ENCODE measurements at regions not wholly inside any gene's neighbourhood (a gene's known extent, or its start where the extent isn't known, plus 50 kb on each side); places are given as distances from the start of the nearest gene placed in this dataset.

- in situ Hi-C loops (cut with HindIII; ENCODE audit: low sequenced_read_pairs): no loop called here
Measured at GRCh38 chr5:66529704-66530103, 66.5 kb upstream of the MAST4 start.

GRCh38 chr5:66538126-66538525 lies 58.1 kb upstream of the MAST4 start:
- in situ Hi-C loops (cut with HindIII; ENCODE audit: low sequenced_read_pairs): no loop called here

GRCh38 chr5:66538531-66538930 lies 57.7 kb upstream of the MAST4 start:
- in situ Hi-C loops (cut with HindIII; ENCODE audit: low sequenced_read_pairs): no loop called here

- in situ Hi-C loops (cut with HindIII; ENCODE audit: low sequenced_read_pairs): no loop called here
Measured at GRCh38 chr5:66540078-66540477, 56.1 kb upstream of the MAST4 start.

GRCh38 chr5:66542711-66543110 lies 53.5 kb upstream of the MAST4 start:
- in situ Hi-C loops (cut with HindIII; ENCODE audit: low sequenced_read_pairs): no loop called here
